ENCODE measurements at regions not wholly inside any gene's neighbourhood (a gene's known extent, or its start where the extent isn't known, plus 50 kb on each side); places are given as distances from the start of the nearest gene placed in this dataset.

GRCh38 chr4:38230121-38230801 lies 270.1 kb downstream of the PTTG2 start:
- Histone ChIP-seq H3K79me2 (ENCODE audit: control insufficient read depth, insufficient read depth, low read length, unreplicated experiment) (no peaks in the 10 kb centered on the region), H3K4me3 (ENCODE audit: low read depth, low read length) (no peak overlapping the region), H3K27ac (ENCODE audit: low read depth, low read length) (no peak overlapping the region), H3K27me3 (ENCODE audit: insufficient read depth, low read length) (peaks cover 12% of the 10 kb centered on the region; the same call in 1 of the 2 replicates), H3K36me3 (ENCODE audit: insufficient read depth, low read length) (no peaks in the 10 kb centered on the region), H3K4me1 (ENCODE audit: control insufficient read depth, insufficient read depth, low read length, unreplicated experiment) (no peaks in the 10 kb centered on the region), H2AFZ (ENCODE audit: low read length, unreplicated experiment) (no peak overlapping the region)

GRCh38 chr4:38230821-38231563 lies 270.8 kb downstream of the PTTG2 start:
- H3K36me3 ChIP-seq (ENCODE audit: insufficient read depth, low read length) = no peaks in the 10 kb centered on the region
- H3K27me3 ChIP-seq (ENCODE audit: insufficient read depth, low read length) = peaks cover 12% of the 10 kb centered on the region; the same call in 1 of the 2 replicates
- H3K4me3 ChIP-seq (ENCODE audit: low read depth, low read length) = no peak overlapping the region
- no peaks in the 10 kb centered on the region for H3K4me1 ChIP-seq (ENCODE audit: control insufficient read depth, insufficient read depth, low read length, unreplicated experiment)
- H2AFZ ChIP-seq (ENCODE audit: low read length, unreplicated experiment) = no peak overlapping the region
- H3K27ac ChIP-seq (ENCODE audit: low read depth, low read length) = no peak overlapping the region
- no peaks in the 10 kb centered on the region for H3K79me2 ChIP-seq (ENCODE audit: control insufficient read depth, insufficient read depth, low read length, unreplicated experiment)

- no peak overlapping the region for H2AFZ ChIP-seq (ENCODE audit: low read length, unreplicated experiment)
- H3K27ac ChIP-seq (ENCODE audit: low read depth, low read length) = no peak overlapping the region
- no peaks in the 10 kb centered on the region for H3K36me3 ChIP-seq (ENCODE audit: insufficient read depth, low read length)
- H3K4me1 ChIP-seq (ENCODE audit: control insufficient read depth, insufficient read depth, low read length, unreplicated experiment) = no peaks in the 10 kb centered on the region
- peaks cover 12% of the 10 kb centered on the region; the same call in 1 of the 2 replicates for H3K27me3 ChIP-seq (ENCODE audit: insufficient read depth, low read length)
- H3K4me3 ChIP-seq (ENCODE audit: low read depth, low read length) = no peak overlapping the region
- H3K79me2 ChIP-seq (ENCODE audit: control insufficient read depth, insufficient read depth, low read length, unreplicated experiment) = no peaks in the 10 kb centered on the region
Measured at GRCh38 chr4:38231626-38232025, 271.4 kb downstream of the PTTG2 start.

- Histone ChIP-seq H3K27me3 (ENCODE audit: insufficient read depth, low read length) (peaks cover 12% of the 10 kb centered on the region; the same call in 1 of the 2 replicates), H3K4me3 (ENCODE audit: low read depth, low read length) (no peak overlapping the region), H3K4me1 (ENCODE audit: control insufficient read depth, insufficient read depth, low read length, unreplicated experiment) (peaks cover 5% of the 10 kb centered on the region), H2AFZ (ENCODE audit: low read length, unreplicated experiment) (no peak overlapping the region), H3K36me3 (ENCODE audit: insufficient read depth, low read length) (no peaks in the 10 kb centered on the region), H3K27ac (ENCODE audit: low read depth, low read length) (no peak overlapping the region), H3K79me2 (ENCODE audit: control insufficient read depth, insufficient read depth, low read length, unreplicated experiment) (no peaks in the 10 kb centered on the region)
Measured at GRCh38 chr4:38232741-38233140, 272.5 kb downstream of the PTTG2 start.

GRCh38 chr4:38233727-38234480 lies 273.7 kb downstream of the PTTG2 start:
- Histone ChIP-seq H3K36me3 (ENCODE audit: insufficient read depth, low read length) (no peaks in the 10 kb centered on the region), H3K4me1 (ENCODE audit: control insufficient read depth, insufficient read depth, low read length, unreplicated experiment) (peaks cover 5% of the 10 kb centered on the region), H2AFZ (ENCODE audit: low read length, unreplicated experiment) (no peak overlapping the region), H3K27ac (ENCODE audit: low read depth, low read length) (no peak overlapping the region), H3K79me2 (ENCODE audit: control insufficient read depth, insufficient read depth, low read length, unreplicated experiment) (no peaks in the 10 kb centered on the region), H3K27me3 (ENCODE audit: insufficient read depth, low read length) (peaks cover 12% of the 10 kb centered on the region; the same call in 1 of the 2 replicates), H3K4me3 (ENCODE audit: low read depth, low read length) (no peak overlapping the region)

- no peaks in the 10 kb centered on the region for H3K36me3 ChIP-seq (ENCODE audit: insufficient read depth, low read length)
- no peaks in the 10 kb centered on the region for H3K79me2 ChIP-seq (ENCODE audit: control insufficient read depth, insufficient read depth, low read length, unreplicated experiment)
- peaks cover 5% of the 10 kb centered on the region for H3K4me1 ChIP-seq (ENCODE audit: control insufficient read depth, insufficient read depth, low read length, unreplicated experiment)
- peaks cover 12% of the 10 kb centered on the region; the same call in 1 of the 2 replicates for H3K27me3 ChIP-seq (ENCODE audit: insufficient read depth, low read length)
- no peak overlapping the region for H2AFZ ChIP-seq (ENCODE audit: low read length, unreplicated experiment)
- no peak overlapping the region for H3K4me3 ChIP-seq (ENCODE audit: low read depth, low read length)
- H3K27ac ChIP-seq (ENCODE audit: low read depth, low read length) = no peak overlapping the region
Measured at GRCh38 chr4:38235354-38235753, 275.2 kb downstream of the PTTG2 start.

- Histone ChIP-seq H3K4me1 (ENCODE audit: control insufficient read depth, insufficient read depth, low read length, unreplicated experiment) (peaks cover 5% of the 10 kb centered on the region), H3K4me3 (ENCODE audit: low read depth, low read length) (no peak overlapping the region), H3K79me2 (ENCODE audit: control insufficient read depth, insufficient read depth, low read length, unreplicated experiment) (no peaks in the 10 kb centered on the region), H3K36me3 (ENCODE audit: insufficient read depth, low read length) (no peaks in the 10 kb centered on the region), H3K27ac (ENCODE audit: low read depth, low read length) (no peak overlapping the region), H2AFZ (ENCODE audit: low read length, unreplicated experiment) (no peak overlapping the region), H3K27me3 (ENCODE audit: insufficient read depth, low read length) (peaks cover 12% of the 10 kb centered on the region; the same call in 1 of the 2 replicates)
Measured at GRCh38 chr4:38236003-38236402, 275.8 kb downstream of the PTTG2 start.

- Histone ChIP-seq H3K27ac (ENCODE audit: low read depth, low read length) (no peak overlapping the region), H3K4me3 (ENCODE audit: low read depth, low read length) (no peak overlapping the region), H3K4me1 (ENCODE audit: control insufficient read depth, insufficient read depth, low read length, unreplicated experiment) (peaks cover 5% of the 10 kb centered on the region), H3K79me2 (ENCODE audit: control insufficient read depth, insufficient read depth, low read length, unreplicated experiment) (no peaks in the 10 kb centered on the region), H3K36me3 (ENCODE audit: insufficient read depth, low read length) (no peaks in the 10 kb centered on the region), H3K27me3 (ENCODE audit: insufficient read depth, low read length) (peaks cover 12% of the 10 kb centered on the region; the same call in 1 of the 2 replicates), H2AFZ (ENCODE audit: low read length, unreplicated experiment) (no peak overlapping the region)
Measured at GRCh38 chr4:38236503-38236902, 276.3 kb downstream of the PTTG2 start.

GRCh38 chr4:38237139-38237538 lies 276.9 kb downstream of the PTTG2 start:
- Histone ChIP-seq H3K79me2 (ENCODE audit: control insufficient read depth, insufficient read depth, low read length, unreplicated experiment) (no peaks in the 10 kb centered on the region), H3K4me1 (ENCODE audit: control insufficient read depth, insufficient read depth, low read length, unreplicated experiment) (peaks cover 5% of the 10 kb centered on the region), H3K27me3 (ENCODE audit: insufficient read depth, low read length) (peaks cover 12% of the 10 kb centered on the region; the same call in 1 of the 2 replicates), H3K36me3 (ENCODE audit: insufficient read depth, low read length) (no peaks in the 10 kb centered on the region), H2AFZ (ENCODE audit: low read length, unreplicated experiment) (no peak overlapping the region), H3K27ac (ENCODE audit: low read depth, low read length) (no peak overlapping the region), H3K4me3 (ENCODE audit: low read depth, low read length) (no peak overlapping the region)

GRCh38 chr4:38241541-38241940 lies 281.3 kb downstream of the PTTG2 start:
- no peaks in the 10 kb centered on the region for H3K79me2 ChIP-seq (ENCODE audit: control insufficient read depth, insufficient read depth, low read length, unreplicated experiment)

More at GRCh38 chr4:38241541-38241940, 281.3 kb downstream of the PTTG2 start:
- Histone ChIP-seq H3K27ac (ENCODE audit: low read depth, low read length) (no peak overlapping the region), H3K36me3 (ENCODE audit: insufficient read depth, low read length) (no peaks in the 10 kb centered on the region), H2AFZ (ENCODE audit: low read length, unreplicated experiment) (no peak overlapping the region), H3K4me1 (ENCODE audit: control insufficient read depth, insufficient read depth, low read length, unreplicated experiment) (peaks cover 5% of the 10 kb centered on the region), H3K4me3 (ENCODE audit: low read depth, low read length) (no peak overlapping the region), H3K27me3 (ENCODE audit: insufficient read depth, low read length) (no peaks in the 10 kb centered on the region)

All from ACC112 (cell line).